GM12873 (cell line): ENCODE measurements at regions not wholly inside any gene's neighbourhood (a gene's known extent, or its start where the extent isn't known, plus 50 kb on each side); places are given as distances from the start of the nearest gene placed in this dataset.

Experiments
- TF ChIP-seq, protein P1 (sequence below): IDR thresholded peaks from 2 replicates; pipeline ENCODE4 v1.5.1; 2012; ENCODE audit warnings: low read depth, mild to moderate bottlenecking, moderate library complexity, low read length, control low read depth; ENCODE audit not compliant: insufficient read depth; ENCODE audit errors: missing control alignments

DNA sequence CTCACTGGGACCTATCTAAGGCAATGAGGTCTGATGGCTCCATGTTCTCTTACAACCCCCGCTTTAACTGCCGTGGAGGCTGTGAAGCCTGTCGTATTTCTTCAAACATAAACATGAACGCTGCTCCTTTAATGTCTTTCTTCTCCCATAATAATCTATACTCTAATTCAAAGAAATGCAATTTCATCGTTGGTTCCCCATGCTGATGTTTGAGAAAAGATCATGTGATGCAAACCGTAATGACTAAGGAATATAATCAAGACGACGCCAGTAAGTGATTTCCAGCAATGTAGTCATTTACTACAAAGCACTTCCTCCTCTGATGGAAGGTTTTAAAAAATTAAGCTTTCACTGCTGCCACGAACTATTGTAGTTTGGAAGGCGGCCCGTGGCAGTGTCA, 102.6 kb upstream of the NEBL start:
- TF ChIP-seq, protein P1, sequence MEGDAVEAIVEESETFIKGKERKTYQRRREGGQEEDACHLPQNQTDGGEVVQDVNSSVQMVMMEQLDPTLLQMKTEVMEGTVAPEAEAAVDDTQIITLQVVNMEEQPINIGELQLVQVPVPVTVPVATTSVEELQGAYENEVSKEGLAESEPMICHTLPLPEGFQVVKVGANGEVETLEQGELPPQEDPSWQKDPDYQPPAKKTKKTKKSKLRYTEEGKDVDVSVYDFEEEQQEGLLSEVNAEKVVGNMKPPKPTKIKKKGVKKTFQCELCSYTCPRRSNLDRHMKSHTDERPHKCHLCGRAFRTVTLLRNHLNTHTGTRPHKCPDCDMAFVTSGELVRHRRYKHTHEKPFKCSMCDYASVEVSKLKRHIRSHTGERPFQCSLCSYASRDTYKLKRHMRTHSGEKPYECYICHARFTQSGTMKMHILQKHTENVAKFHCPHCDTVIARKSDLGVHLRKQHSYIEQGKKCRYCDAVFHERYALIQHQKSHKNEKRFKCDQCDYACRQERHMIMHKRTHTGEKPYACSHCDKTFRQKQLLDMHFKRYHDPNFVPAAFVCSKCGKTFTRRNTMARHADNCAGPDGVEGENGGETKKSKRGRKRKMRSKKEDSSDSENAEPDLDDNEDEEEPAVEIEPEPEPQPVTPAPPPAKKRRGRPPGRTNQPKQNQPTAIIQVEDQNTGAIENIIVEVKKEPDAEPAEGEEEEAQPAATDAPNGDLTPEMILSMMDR = no peak

DNA sequence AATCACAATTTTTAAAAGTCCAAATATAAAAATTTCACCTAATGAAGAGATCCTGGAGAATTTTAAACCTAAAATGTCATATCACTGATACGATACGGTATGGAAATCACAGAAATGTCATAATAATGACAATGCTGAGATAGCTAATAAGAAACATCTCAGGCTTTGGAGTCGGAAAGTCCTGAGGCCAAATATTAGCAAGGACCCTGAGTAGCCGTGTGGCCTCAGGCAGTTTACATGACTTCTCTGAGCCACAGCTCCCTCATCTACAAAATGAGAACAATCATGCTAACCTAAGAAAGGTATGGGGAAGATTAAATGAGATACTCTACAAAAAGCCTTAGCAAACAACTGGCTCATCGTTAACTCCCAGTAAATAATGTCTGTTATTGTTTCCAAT, 100.9 kb upstream of the NEBL start:
- TF ChIP-seq, protein P1 = no peak

DNA sequence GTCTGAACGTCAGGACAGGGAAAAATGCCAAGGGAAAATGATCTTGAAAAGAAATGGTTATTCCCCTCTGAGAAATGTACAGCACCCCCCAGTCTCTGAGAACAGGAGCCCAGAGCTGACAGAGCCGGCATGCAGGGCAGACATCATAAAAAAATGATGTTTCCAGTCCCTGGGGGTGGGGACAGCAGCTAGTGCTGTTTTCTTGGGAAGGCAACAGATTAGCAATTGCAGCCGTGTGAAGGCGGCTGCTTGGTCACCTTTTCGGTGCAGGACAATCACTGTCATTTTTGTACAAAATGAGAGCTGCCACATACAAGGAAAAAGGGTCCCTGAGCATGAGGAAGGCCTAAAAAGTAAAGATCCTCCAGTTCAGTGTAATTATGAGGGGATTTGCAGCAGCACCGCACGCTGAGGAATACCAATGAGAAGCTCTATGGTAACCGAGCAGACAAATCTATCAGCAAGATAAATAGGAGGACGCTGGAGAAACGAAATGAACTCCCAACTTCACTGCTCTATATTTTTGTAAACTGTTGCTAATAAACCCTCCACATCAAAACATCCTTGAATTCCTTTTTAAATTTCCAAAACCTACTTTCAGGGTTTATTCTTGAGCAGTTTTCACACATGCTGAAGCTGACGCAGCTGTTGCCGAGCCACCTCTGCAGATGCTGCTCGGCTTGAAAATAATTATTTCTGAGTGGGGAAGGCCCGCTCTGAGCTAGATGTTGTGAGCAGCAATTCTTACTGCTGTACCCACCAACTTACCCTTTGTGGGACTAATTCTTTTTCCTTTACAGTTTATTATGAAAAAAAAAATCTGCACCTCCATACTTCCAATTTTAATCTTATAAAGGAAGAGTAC, 98.2 kb upstream of the NEBL start:
- TF ChIP-seq, protein P1 = no peak

DNA sequence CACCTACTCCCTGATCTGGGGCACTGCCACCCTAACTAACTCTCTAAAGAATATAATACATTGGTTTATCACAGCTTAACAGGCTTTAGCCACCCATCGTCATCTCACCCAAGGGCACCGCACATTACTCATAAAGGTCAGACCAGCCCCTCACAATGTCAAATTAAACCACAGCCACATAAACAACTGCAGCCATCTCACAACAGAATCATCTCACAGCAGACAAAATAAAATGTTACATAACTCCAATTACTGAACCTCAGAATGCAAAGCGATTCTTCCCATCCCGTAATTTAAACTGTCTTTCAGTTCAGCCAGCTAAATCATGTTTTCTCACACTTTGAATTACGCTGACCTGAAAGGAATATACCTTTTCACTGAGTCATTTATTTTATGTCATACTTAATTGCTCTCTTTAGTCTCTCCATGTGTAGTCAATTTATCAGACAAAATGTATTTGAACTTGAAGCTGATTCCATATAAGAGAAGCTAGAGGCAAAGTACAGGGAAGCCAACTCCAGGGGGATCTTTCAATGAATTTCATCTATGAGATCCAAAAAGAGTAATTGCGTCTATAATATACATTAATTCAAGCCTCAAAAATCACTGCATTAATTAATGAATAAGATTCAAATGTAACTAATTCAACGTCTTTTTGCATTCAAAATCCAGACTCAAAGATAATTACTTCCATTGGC, 96.9 kb upstream of the NEBL start:
- TF ChIP-seq, protein P1 = no peak

DNA sequence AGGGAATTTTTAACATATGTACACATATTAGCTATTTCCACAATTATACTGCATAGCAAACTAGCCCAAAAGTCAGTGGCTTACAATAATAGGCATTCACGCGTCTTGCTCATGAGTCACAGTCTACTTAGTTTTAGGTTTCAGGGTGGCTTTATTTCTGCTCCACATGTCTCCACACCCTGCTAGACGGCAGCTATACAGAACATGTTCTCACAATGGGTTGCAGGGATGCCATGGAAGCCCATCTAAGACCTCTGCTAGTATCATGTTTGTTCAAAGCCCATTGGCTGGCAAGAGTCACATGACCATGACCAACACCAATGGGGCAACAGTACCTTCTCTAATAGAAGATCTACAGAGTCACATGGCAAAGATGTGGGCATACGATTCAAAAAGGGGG, 96.3 kb upstream of the NEBL start:
- TF ChIP-seq, protein P1 = no peak

DNA sequence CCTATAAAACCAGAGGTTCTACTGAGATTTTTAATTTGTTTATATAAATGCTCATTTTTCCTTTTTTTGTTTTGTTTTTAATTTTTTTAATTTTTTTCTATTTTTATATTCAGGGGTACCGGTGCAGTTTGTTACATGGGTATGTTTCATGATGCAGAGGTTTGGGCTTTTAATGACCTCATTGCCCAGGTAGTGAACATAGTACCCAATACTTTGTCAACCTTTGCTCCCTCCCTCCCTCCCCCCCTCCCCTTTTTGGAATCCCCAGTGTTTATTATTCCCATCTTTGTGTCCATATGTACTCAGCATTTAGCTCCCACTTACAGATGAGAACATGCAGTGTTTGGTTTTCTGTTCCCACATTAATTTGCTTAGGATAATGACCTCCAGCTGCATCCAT, 94.4 kb upstream of the NEBL start:
- TF ChIP-seq, protein P1 = no peak

DNA sequence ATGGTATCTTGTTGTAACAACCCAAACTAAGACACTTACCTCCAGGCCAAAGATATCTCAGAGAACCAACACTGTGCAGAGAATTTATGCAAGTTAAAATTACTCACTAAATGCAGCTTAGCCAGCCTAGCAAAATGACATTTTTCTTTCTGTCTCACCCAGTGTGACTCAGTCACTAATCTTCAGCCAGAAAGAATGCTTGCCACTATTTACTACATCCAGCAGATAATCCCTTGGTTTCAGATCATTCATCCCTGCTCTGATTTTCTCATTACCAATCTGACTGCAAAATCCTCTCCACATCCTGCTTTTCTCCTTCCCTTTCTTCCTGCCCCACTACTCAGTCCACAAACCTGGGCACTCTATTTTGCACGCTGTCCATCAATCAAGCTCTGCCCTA, 93.5 kb upstream of the NEBL start:
- TF ChIP-seq, protein P1 = no peak
